BLaER1 (cell line): ENCODE measurements at regions not wholly inside any gene's neighbourhood (a gene's known extent, or its start where the extent isn't known, plus 50 kb on each side); places are given as distances from the start of the nearest gene placed in this dataset.

Experiments used
- H3K27ac ChIP-seq: shearing (Covaris generic); formaldehyde crosslinking; 2 replicates; pipeline ENCODE4 v1.8.1; 2022
- H3K27me3 ChIP-seq: shearing (Covaris generic); formaldehyde crosslinking; 2 replicates; pipeline ENCODE4 v1.8.1; 2022
- H3K36me3 ChIP-seq: shearing (Covaris generic); formaldehyde crosslinking; 2 replicates; pipeline ENCODE4 v1.8.1; 2022
- H3K4me1 ChIP-seq: shearing (Covaris generic); formaldehyde crosslinking; 2 replicates; pipeline ENCODE4 v1.8.1; 2022
- H3K4me2 ChIP-seq: shearing (Covaris generic); formaldehyde crosslinking; 2 replicates; pipeline ENCODE4 v1.8.1; 2022
- H3K4me3 ChIP-seq: shearing (Covaris generic); formaldehyde crosslinking; 2 replicates; pipeline ENCODE4 v1.8.1; 2022
- H3K9ac ChIP-seq: shearing (Covaris generic); formaldehyde crosslinking; 2 replicates; pipeline ENCODE4 v1.8.1; 2022
- H3K9me3 ChIP-seq: shearing (Covaris generic); formaldehyde crosslinking; 2 replicates; pipeline ENCODE4 v1.8.1; 2022
- H4K20me1 ChIP-seq: shearing (Covaris generic); formaldehyde crosslinking; 2 replicates; pipeline ENCODE4 v1.8.1; 2022
- Cebpa-rat ChIP-seq: shearing (Covaris generic); IDR thresholded peaks from 2 replicates; pipeline ENCODE4 v1.8.1; 2022

GRCh38 chr18:2448565-2449151 is 122.6 kb downstream of the METTL4 start:
- Histone ChIP-seq H3K36me3 (no peaks in the 10 kb centered on the region), H3K4me1 (peaks cover 9% of the 10 kb centered on the region), H3K4me3 (no peak overlapping the region), H3K27me3 (no peaks in the 10 kb centered on the region), H3K27ac (no peak overlapping the region), H3K4me2 (no peak overlapping the region), H3K9ac (no peak overlapping the region), H3K9me3 (peaks cover 35% of the 10 kb centered on the region), H4K20me1 (no peaks in the 10 kb centered on the region)
- no peak for TF ChIP-seq Cebpa-rat

GRCh38 chr18:2451556-2451955 is 119.7 kb downstream of the METTL4 start:
- H3K4me2 ChIP-seq, result no peak overlapping the region
- no peaks in the 10 kb centered on the region for H3K4me1 ChIP-seq
- TF ChIP-seq Cebpa-rat, result no peak
- no peaks in the 10 kb centered on the region for H4K20me1 ChIP-seq
- H3K9ac ChIP-seq, result no peak overlapping the region
- no peak overlapping the region for H3K4me3 ChIP-seq
- H3K27ac ChIP-seq, result no peak overlapping the region
- peaks cover 26% of the 10 kb centered on the region for H3K9me3 ChIP-seq
- no peaks in the 10 kb centered on the region for H3K36me3 ChIP-seq
- no peaks in the 10 kb centered on the region for H3K27me3 ChIP-seq

- no peak overlapping the region for H3K4me3 ChIP-seq
- H3K4me2 ChIP-seq, result no peak overlapping the region
- no peak for TF ChIP-seq Cebpa-rat
- no peaks in the 10 kb centered on the region for H4K20me1 ChIP-seq
- peaks cover 33% of the 10 kb centered on the region for H3K9me3 ChIP-seq
- H3K27me3 ChIP-seq, result no peaks in the 10 kb centered on the region; the same call in 1 of the 2 replicates
- no peak overlapping the region for H3K27ac ChIP-seq
- H3K36me3 ChIP-seq, result no peaks in the 10 kb centered on the region
- H3K9ac ChIP-seq, result no peak overlapping the region
- no peaks in the 10 kb centered on the region for H3K4me1 ChIP-seq
These were observed 111.4 kb downstream of the METTL4 start for GRCh38 chr18:2459886-2460285.

- no peaks in the 10 kb centered on the region for H3K9me3 ChIP-seq
- no peak overlapping the region for H3K4me2 ChIP-seq
- H4K20me1 ChIP-seq, result no peaks in the 10 kb centered on the region
- H3K9ac ChIP-seq, result no peak overlapping the region
- no peak overlapping the region for H3K27ac ChIP-seq
- no peak for TF ChIP-seq Cebpa-rat
- H3K4me3 ChIP-seq, result no peak overlapping the region
- no peaks in the 10 kb centered on the region for H3K4me1 ChIP-seq
- no peaks in the 10 kb centered on the region for H3K27me3 ChIP-seq
- H3K36me3 ChIP-seq, result no peaks in the 10 kb centered on the region
These were observed 104.3 kb downstream of the METTL4 start for GRCh38 chr18:2466978-2467377.

- Histone ChIP-seq H4K20me1 (no peaks in the 10 kb centered on the region), H3K4me2 (no peak overlapping the region), H3K27me3 (no peaks in the 10 kb centered on the region), H3K9me3 (no peaks in the 10 kb centered on the region), H3K36me3 (no peaks in the 10 kb centered on the region), H3K4me1 (no peaks in the 10 kb centered on the region), H3K27ac (no peak overlapping the region), H3K4me3 (no peak overlapping the region), H3K9ac (no peak overlapping the region)
- no peak for TF ChIP-seq Cebpa-rat
These were observed 103.3 kb downstream of the METTL4 start for GRCh38 chr18:2468051-2468450.

- Histone ChIP-seq H3K27me3 (no peaks in the 10 kb centered on the region), H3K9ac (no peak overlapping the region), H3K4me3 (no peak overlapping the region), H3K27ac (no peak overlapping the region), H3K4me1 (no peaks in the 10 kb centered on the region), H3K9me3 (no peaks in the 10 kb centered on the region), H4K20me1 (no peaks in the 10 kb centered on the region), H3K4me2 (no peak overlapping the region), H3K36me3 (no peaks in the 10 kb centered on the region)
- no peak for TF ChIP-seq Cebpa-rat
These were observed 99.8 kb downstream of the METTL4 start for GRCh38 chr18:2471523-2471922.

- Histone ChIP-seq H3K36me3 (no peaks in the 10 kb centered on the region), H3K4me1 (no peaks in the 10 kb centered on the region), H3K4me3 (no peak overlapping the region), H3K9ac (no peak overlapping the region), H3K27ac (no peak overlapping the region), H4K20me1 (no peaks in the 10 kb centered on the region), H3K4me2 (no peak overlapping the region), H3K9me3 (no peaks in the 10 kb centered on the region), H3K27me3 (no peaks in the 10 kb centered on the region)
- no peak for TF ChIP-seq Cebpa-rat
These were observed 92.6 kb downstream of the METTL4 start for GRCh38 chr18:2478662-2479061.

- Histone ChIP-seq H3K4me3 (no peak overlapping the region), H3K27me3 (no peaks in the 10 kb centered on the region), H3K27ac (no peak overlapping the region), H3K9ac (no peak overlapping the region), H3K4me1 (no peaks in the 10 kb centered on the region), H3K4me2 (no peak overlapping the region), H3K9me3 (no peaks in the 10 kb centered on the region), H4K20me1 (no peaks in the 10 kb centered on the region), H3K36me3 (no peaks in the 10 kb centered on the region)
- TF ChIP-seq Cebpa-rat, result no peak
These were observed 90.8 kb downstream of the METTL4 start for GRCh38 chr18:2480536-2480935.

- H3K27me3 ChIP-seq, result no peaks in the 10 kb centered on the region
- H3K4me2 ChIP-seq, result no peak overlapping the region
- no peak for TF ChIP-seq Cebpa-rat
- no peaks in the 10 kb centered on the region for H4K20me1 ChIP-seq
- no peaks in the 10 kb centered on the region for H3K4me1 ChIP-seq
- no peak overlapping the region for H3K9ac ChIP-seq
- no peaks in the 10 kb centered on the region for H3K9me3 ChIP-seq
- no peak overlapping the region for H3K4me3 ChIP-seq
- H3K36me3 ChIP-seq, result no peaks in the 10 kb centered on the region
- no peak overlapping the region for H3K27ac ChIP-seq
These were observed 88.4 kb downstream of the METTL4 start for GRCh38 chr18:2482706-2483475.

GRCh38 chr18:2485983-2486382 is 85.3 kb downstream of the METTL4 start:
- no peak overlapping the region for H3K27ac ChIP-seq
- H3K9me3 ChIP-seq, result no peaks in the 10 kb centered on the region
- no peak overlapping the region for H3K9ac ChIP-seq
- H3K36me3 ChIP-seq, result no peaks in the 10 kb centered on the region
- H3K4me1 ChIP-seq, result no peaks in the 10 kb centered on the region
- H3K4me3 ChIP-seq, result no peak overlapping the region
- TF ChIP-seq Cebpa-rat, result no peak
- no peak overlapping the region for H3K4me2 ChIP-seq
- H3K27me3 ChIP-seq, result no peaks in the 10 kb centered on the region
- H4K20me1 ChIP-seq, result no peaks in the 10 kb centered on the region
